ENCODE measurements at regions not wholly inside any gene's neighbourhood (a gene's known extent, or its start where the extent isn't known, plus 50 kb on each side); places are given as distances from the start of the nearest gene placed in this dataset.

DNA sequence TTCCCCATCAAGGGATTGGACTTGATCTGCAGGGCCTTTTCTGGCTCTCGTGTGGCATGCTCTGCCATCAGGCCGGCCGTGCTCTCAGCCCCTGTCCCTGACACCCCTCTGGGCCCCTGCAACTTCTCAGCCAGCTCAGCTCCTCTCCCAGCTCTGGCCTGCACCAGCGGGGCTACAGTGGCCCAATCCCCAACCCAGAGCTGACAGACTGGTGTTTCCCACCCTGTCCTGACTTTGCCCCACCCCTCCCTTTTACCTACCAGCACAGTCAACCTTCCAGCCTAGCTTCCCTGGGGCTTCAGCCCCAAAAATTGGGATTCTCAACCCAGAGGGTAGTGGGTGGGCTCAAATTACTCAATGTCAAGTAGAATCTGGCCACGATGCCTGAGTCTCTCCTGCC lies 149.3 kb downstream of the SYF2 start:
- Histone ChIP-seq H3K27ac (ENCODE audit: low read length) (no peak overlapping the region), H3K9me3 (replicated peaks; ENCODE audit: insufficient read depth, low read length) (no peaks in the 10 kb centered on the region), H4K20me1 (ENCODE audit: insufficient read depth, low read length) (no peaks in the 10 kb centered on the region), H3K4me3 (ENCODE audit: low read length) (no peak overlapping the region), H3K9me2 (replicated peaks; ENCODE audit: insufficient read depth, low read length) (no peaks in the 10 kb centered on the region), H3K9ac (ENCODE audit: low read length) (no peak overlapping the region), H3K79me2 (ENCODE audit: low read length) (no peaks in the 10 kb centered on the region), H3K4me1 (ENCODE audit: low read length) (peaks cover 8% of the 10 kb centered on the region; the same call in 1 of the 2 replicates), H3F3A (ENCODE audit: insufficient read depth, low read length) (no peaks in the 10 kb centered on the region), H2AFZ (ENCODE audit: low read length) (no peak overlapping the region), H3K27me3 (replicated peaks; ENCODE audit: insufficient read depth, low read length) (no peaks in the 10 kb centered on the region), H3K36me3 (replicated peaks; ENCODE audit: insufficient read depth, low read length) (no peaks in the 10 kb centered on the region), H3K4me2 (ENCODE audit: low read depth, low read length) (no peak overlapping the region)
- TF ChIP-seq EZH2phosphoT487 (IDR thresholded peaks at IDR 0.05; ENCODE audit: low read length) (no peak), EZH2 (optimal IDR thresholded peaks at IDR 0.05; ENCODE audit: low read depth, low read length) (no peak), CTCF (IDR thresholded peaks at IDR 0.05; ENCODE audit: low read length) (no peak)
- DNase-seq: no peak

- H4K20me1 ChIP-seq (ENCODE audit: insufficient read depth, low read length): no peaks in the 10 kb centered on the region
- no peaks in the 10 kb centered on the region for H3K9me2 ChIP-seq (replicated peaks; ENCODE audit: insufficient read depth, low read length)
- no peak overlapping the region for H3K27ac ChIP-seq (ENCODE audit: low read length)
- H3K4me2 ChIP-seq (ENCODE audit: low read depth, low read length): no peak overlapping the region
- H3K79me2 ChIP-seq (ENCODE audit: low read length): no peaks in the 10 kb centered on the region
- H2AFZ ChIP-seq (ENCODE audit: low read length): no peak overlapping the region
- H3K36me3 ChIP-seq (replicated peaks; ENCODE audit: insufficient read depth, low read length): no peaks in the 10 kb centered on the region
- H3K9ac ChIP-seq (ENCODE audit: low read length): no peak overlapping the region
- no peak for DNase-seq
- peaks cover 8% of the 10 kb centered on the region; the same call in 1 of the 2 replicates for H3K4me1 ChIP-seq (ENCODE audit: low read length)
- no peaks in the 10 kb centered on the region for H3K9me3 ChIP-seq (replicated peaks; ENCODE audit: insufficient read depth, low read length)
- H3K27me3 ChIP-seq (replicated peaks; ENCODE audit: insufficient read depth, low read length): no peaks in the 10 kb centered on the region
- no peaks in the 10 kb centered on the region for H3F3A ChIP-seq (ENCODE audit: insufficient read depth, low read length)
- TF ChIP-seq EZH2 (optimal IDR thresholded peaks at IDR 0.05; ENCODE audit: low read depth, low read length) (no peak), CTCF (IDR thresholded peaks at IDR 0.05; ENCODE audit: low read length) (no peak), EZH2phosphoT487 (IDR thresholded peaks at IDR 0.05; ENCODE audit: low read length) (no peak)
- H3K4me3 ChIP-seq (ENCODE audit: low read length): no peak overlapping the region
These were observed 149.9 kb downstream of the SYF2 start for GRCh38 chr1:25082216-25082899.

GRCh38 chr1:25081496-25081895 lies 150.8 kb downstream of the SYF2 start:
- Histone ChIP-seq H3K4me3 (ENCODE audit: low read length) (no peak overlapping the region), H3K9me3 (replicated peaks; ENCODE audit: insufficient read depth, low read length) (no peaks in the 10 kb centered on the region), H3K4me2 (ENCODE audit: low read depth, low read length) (no peak overlapping the region), H3K79me2 (ENCODE audit: low read length) (no peaks in the 10 kb centered on the region), H3F3A (ENCODE audit: insufficient read depth, low read length) (no peaks in the 10 kb centered on the region), H2AFZ (ENCODE audit: low read length) (no peak overlapping the region), H3K36me3 (replicated peaks; ENCODE audit: insufficient read depth, low read length) (no peaks in the 10 kb centered on the region), H3K9me2 (replicated peaks; ENCODE audit: insufficient read depth, low read length) (no peaks in the 10 kb centered on the region), H3K4me1 (ENCODE audit: low read length) (peaks cover 8% of the 10 kb centered on the region; the same call in 1 of the 2 replicates), H3K27me3 (replicated peaks; ENCODE audit: insufficient read depth, low read length) (no peaks in the 10 kb centered on the region), H3K27ac (ENCODE audit: low read length) (no peak overlapping the region), H3K9ac (ENCODE audit: low read length) (no peak overlapping the region), H4K20me1 (ENCODE audit: insufficient read depth, low read length) (no peaks in the 10 kb centered on the region)
- DNase-seq: no peak
- TF ChIP-seq EZH2 (optimal IDR thresholded peaks at IDR 0.05; ENCODE audit: low read depth, low read length): no peak
- TF ChIP-seq EZH2phosphoT487 (IDR thresholded peaks at IDR 0.05; ENCODE audit: low read length): no peak
- TF ChIP-seq CTCF (IDR thresholded peaks at IDR 0.05; ENCODE audit: low read length): no peak

All from MM.1S (cell line).